EH (cell line): ENCODE measurements at regions not wholly inside any gene's neighbourhood (a gene's known extent, or its start where the extent isn't known, plus 50 kb on each side); places are given as distances from the start of the nearest gene placed in this dataset.
"Not testable (repeated sequence)": the region's sequence is repeated elsewhere in the genome, so short reads cannot be mapped to it uniquely, and the experiment has no call there.

ENCODE experiments used
- DNase-seq: peaks from one replicate; pipeline ENCODE4 v3.0.0-alpha.2; 2015; ENCODE audit warnings: low read depth

GRCh38 chrX:138859421-138859820 lies 147.9 kb upstream of the FGF13 start:
- no peak for DNase-seq

- no peak for DNase-seq
Measured at GRCh38 chrX:138858951-138859350, 147.4 kb upstream of the FGF13 start.

DNA sequence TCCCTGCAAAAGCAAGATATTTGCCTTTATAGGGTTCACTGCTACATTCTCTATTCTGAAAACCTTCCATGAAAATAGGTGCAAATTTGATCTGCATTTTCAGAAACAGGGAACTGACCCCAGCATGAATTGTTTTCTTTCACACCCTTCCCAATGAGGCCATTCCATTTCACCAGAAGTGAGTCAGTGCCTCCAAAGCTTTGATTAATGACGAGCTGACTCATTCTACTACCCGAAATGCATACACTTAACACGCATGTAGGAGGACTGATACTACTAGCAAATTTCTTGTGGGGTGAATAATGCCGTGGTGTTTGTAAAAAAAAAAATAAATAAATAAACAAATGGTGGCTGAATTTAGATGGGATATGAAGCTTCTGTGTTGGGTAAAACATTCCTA lies 146.9 kb upstream of the FGF13 start:
- DNase-seq: no peak

DNA sequence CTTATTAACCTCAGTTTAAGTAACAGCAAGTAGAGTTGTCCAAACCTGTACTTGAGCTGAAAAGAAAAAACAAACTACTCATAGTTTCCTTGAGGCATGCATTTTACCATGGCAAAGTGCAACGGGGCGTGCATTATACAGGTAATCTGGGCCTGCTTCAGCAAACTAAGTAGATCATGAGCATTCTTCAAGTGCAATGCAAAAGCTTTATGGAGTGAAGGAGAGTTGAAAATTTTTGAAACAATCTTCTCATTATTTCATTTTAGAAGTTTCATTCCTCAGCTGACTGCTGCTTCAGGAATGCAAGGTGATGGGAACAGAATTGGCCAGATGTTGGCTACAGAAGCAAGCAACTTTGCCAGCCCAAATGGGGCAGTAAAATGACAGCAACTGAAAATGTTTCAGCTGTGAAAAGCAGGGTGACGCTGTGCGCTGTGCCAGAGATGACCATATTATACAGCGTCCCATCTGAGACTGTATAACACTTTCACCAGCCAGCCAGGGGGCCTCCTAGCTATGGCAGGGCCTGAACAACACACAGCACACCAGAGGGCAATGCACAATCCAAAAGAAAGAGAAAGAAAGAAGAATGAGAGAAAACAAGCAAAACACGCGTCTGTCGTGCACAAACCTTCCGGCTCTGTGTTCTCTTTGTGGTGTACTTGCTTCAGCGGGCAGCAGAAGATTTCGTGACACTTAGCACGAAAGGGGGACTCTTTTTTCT lies 145.5 kb upstream of the FGF13 start:
- no peak for DNase-seq

- DNase-seq: no peak
Measured at GRCh38 chrX:138853936-138854335, 142.4 kb upstream of the FGF13 start.

- no peak for DNase-seq
Measured at GRCh38 chrX:138849521-138849920, 138.0 kb upstream of the FGF13 start.

DNA sequence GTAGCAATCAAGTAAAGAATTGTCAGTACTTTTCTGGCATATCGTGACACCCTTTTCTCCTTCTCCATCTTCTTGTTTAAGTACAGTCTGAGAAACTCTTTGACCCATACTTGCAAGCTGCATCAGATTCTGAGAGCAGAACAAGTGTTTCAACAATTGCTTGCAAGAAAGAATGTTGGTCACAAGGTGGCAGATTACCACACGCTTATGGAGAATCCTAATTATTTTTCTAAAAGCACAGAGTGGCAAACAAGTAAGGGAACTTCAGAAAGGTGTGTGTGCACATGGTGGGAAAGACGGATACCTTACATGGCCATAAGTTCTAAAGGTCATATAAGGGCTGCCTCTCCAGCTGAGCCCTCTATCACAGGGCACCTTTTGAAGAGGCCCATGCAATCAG lies 136.4 kb upstream of the FGF13 start:
- no peak for DNase-seq

GRCh38 chrX:138845786-138846185 lies 134.3 kb upstream of the FGF13 start:
- DNase-seq: no peak

DNA sequence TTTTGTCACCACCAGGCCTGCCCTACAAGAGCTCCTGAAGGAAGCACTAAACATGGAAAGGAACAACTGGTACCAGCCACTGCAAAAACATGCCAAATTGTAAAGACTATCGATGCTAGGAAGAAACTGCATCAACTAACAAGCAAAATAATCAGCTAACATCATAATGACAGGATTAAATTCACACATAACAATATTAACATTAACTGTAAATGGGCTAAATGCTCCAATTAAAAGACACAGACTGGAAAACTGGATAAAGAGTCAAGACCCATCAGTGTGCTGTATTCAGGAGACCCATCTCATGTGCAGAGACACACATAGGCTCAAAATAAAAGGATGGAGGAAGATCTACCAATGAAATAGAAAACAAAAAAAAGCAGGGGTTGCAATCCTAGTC lies 95.9 kb upstream of the FGF13 start:
- DNase-seq: not testable (repeated sequence)

DNA sequence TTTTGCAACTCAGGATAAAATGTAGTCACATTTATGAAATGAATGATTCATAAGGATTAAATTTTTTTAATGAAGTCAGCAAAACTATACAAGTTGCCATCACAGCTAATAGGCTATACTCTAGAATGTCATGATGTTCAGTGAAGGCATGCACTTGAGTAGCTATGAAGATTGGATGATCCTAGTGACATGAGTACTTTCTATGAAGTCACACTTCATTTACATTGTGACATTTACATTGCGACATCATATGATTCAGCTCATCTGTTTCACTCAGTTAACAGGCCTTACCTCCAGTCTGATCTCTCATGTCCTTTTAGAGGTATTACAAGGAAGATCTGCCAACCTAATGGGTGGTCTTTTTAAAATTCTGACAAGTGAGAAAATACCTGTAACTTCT lies 82.7 kb upstream of the FGF13 start:
- no peak for DNase-seq

DNA sequence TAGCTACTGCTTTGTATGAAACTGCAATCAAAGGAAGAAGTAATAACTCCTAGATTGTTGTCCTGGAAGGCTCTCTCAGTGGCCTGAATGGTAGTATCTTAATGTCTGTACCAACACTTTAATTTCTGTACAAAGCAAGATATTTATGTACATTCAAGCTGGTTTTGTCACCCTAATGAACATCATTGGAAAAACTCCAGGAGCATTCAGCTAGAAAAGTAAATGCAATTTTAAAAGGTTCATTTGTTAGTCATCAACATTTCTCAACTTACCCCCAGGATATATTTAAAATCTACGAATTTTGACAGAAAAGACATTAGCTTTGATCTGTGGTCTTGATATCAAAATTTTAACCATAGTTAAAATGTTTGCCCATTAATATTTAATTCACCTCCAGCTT lies 80.0 kb upstream of the FGF13 start:
- no peak for DNase-seq

- no peak for DNase-seq
Measured at GRCh38 chrX:138788771-138789170, 77.3 kb upstream of the FGF13 start.

- not testable (repeated sequence) for DNase-seq
Measured at GRCh38 chrX:138778576-138778909, 67.0 kb upstream of the FGF13 start.

DNA sequence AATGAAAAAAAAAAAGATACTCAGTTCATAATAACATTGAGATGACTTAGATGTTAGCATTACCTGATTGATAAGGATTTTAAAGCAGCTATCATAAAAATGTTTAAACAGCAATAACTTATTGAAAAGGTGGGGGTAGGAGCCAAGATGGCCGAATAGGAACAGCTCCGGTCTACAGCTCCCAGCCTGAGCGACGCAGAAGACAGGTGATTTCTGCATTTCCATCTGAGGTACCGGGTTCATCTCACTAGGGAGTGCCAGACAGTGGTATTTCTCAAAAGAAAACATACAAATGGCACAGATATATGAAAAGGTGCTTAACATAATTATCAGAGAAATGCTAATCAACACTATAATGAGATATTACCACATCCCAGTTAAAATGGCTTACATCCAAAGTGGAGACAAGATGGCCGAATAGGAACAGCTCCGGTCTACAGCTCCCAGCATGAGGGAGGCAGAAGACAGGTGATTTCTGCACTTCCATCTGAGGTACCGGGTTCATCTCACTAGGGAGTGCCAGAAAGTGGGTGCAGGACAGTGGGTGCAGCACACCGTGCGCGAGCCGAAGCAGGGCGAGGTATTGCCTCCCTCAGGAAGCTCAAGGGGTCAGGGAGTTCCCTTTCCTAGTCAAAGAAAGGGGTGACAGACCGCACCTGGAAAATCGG lies 66.5 kb upstream of the FGF13 start:
- DNase-seq: not testable (repeated sequence)

- no peak for DNase-seq
Measured at GRCh38 chrX:138777230-138777629, 65.7 kb upstream of the FGF13 start.

- DNase-seq: peak; percentile 3
Measured at GRCh38 chrX:138775517-138775916, 64.0 kb upstream of the FGF13 start.

- DNase-seq: no peak
Measured at GRCh38 chrX:138771047-138771446, 59.5 kb upstream of the FGF13 start.

GRCh38 chrX:138769918-138770317 lies 58.4 kb upstream of the FGF13 start:
- DNase-seq: no peak

DNA sequence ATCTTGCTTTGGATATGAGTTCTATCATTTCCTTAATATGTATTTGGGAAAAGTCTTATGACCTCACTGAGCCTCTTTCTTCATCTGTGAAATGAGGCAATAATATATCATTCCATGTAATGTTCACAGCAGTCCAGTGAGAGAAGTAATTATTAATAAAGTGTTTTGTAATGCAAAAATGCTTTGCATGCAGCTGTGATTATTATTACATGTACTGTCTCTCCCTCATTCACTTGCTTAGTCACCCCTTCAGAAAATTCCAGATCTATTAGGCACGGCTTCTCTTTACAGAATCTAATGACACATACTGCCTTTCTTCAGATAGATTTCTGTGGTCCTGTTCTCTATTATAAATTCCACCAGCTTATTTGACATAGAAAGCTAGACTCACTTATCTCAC lies 53.5 kb upstream of the FGF13 start:
- no peak for DNase-seq

DNA sequence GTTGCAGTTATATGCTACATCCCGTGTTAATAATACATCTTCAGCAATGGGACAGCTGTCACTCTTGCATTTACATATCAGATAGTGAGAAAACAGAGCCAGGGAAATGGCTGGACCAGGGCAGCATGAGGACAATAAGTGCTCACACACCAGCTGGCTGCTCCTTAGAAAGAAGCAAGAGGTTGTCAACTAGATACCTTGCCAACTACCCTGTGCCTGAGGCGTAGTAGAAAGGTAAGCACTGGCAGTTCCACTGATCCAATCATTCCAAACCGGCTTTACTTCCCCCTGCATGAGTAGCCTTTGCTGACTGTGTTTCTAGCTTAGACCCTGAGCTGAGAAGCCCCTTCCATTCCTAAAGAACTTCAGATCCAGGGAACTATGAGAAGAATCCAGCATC lies 52.2 kb upstream of the FGF13 start:
- no peak for DNase-seq

- DNase-seq: no peak
Measured at GRCh38 chrX:138761380-138761779, 49.9 kb upstream of the FGF13 start.
